HUES48 (cell line): ENCODE measurements at regions not wholly inside any gene's neighbourhood (a gene's known extent, or its start where the extent isn't known, plus 50 kb on each side); places are given as distances from the start of the nearest gene placed in this dataset.

ENCODE experiments used
- H3K27ac ChIP-seq: one replicate; pipeline ENCODE4 v1.7.0; 2013; ENCODE audit warnings: low read depth, low read length, inconsistent platforms
- H3K27me3 ChIP-seq: 2 replicates; pipeline ENCODE4 v1.6.1; 2013; ENCODE audit warnings: mild to moderate bottlenecking, low read length; ENCODE audit not compliant: control insufficient read depth, insufficient read depth
- H3K36me3 ChIP-seq: 2 replicates; pipeline ENCODE4 v1.6.1; 2013; ENCODE audit warnings: low read length; ENCODE audit not compliant: control insufficient read depth, insufficient read depth
- H3K4me1 ChIP-seq: 2 replicates; pipeline ENCODE4 v1.6.1; 2013; ENCODE audit warnings: mild to moderate bottlenecking, low read length; ENCODE audit not compliant: control insufficient read depth, insufficient read depth
- H3K4me3 ChIP-seq: 2 replicates; pipeline ENCODE4 v1.5.1; 2013; ENCODE audit warnings: mild to moderate bottlenecking, low read depth, low read length
- H3K9ac ChIP-seq: 2 replicates; pipeline ENCODE4 v1.6.1; 2013; ENCODE audit warnings: mild to moderate bottlenecking, low read depth, low read length, moderate library complexity
- H3K9me3 ChIP-seq: 2 replicates; pipeline ENCODE4 v1.6.1; 2013; ENCODE audit warnings: low read length; ENCODE audit not compliant: control insufficient read depth, insufficient read depth

GRCh38 chr13:81995316-81995715, 1654.4 kb upstream of the SPRY2 start:
- Histone ChIP-seq H3K27me3 (no peaks in the 10 kb centered on the region), H3K4me1 (peaks cover 13% of the 10 kb centered on the region), H3K27ac (no peak overlapping the region), H3K4me3 (no peak overlapping the region), H3K36me3 (no peaks in the 10 kb centered on the region), H3K9me3 (no peaks in the 10 kb centered on the region), H3K9ac (no peak overlapping the region)

- H3K36me3 ChIP-seq = no peaks in the 10 kb centered on the region
- no peaks in the 10 kb centered on the region for H3K9me3 ChIP-seq
- H3K4me3 ChIP-seq = no peak overlapping the region
- no peak overlapping the region for H3K27ac ChIP-seq
- peaks cover 21% of the 10 kb centered on the region for H3K27me3 ChIP-seq
- peaks cover 48% of the 10 kb centered on the region for H3K4me1 ChIP-seq
- H3K9ac ChIP-seq = no peak overlapping the region
Observed at GRCh38 chr13:81990652-81991051, 1649.7 kb upstream of the SPRY2 start.

- H3K9ac ChIP-seq = no peak overlapping the region
- H3K4me3 ChIP-seq = no peak overlapping the region
- H3K4me1 ChIP-seq = peaks cover 45% of the 10 kb centered on the region
- peak overlapping the region; percentile 91 for H3K27ac ChIP-seq
- H3K27me3 ChIP-seq = peaks cover 21% of the 10 kb centered on the region
- H3K36me3 ChIP-seq = no peaks in the 10 kb centered on the region
- H3K9me3 ChIP-seq = no peaks in the 10 kb centered on the region
Observed at GRCh38 chr13:81988567-81988966, 1647.6 kb upstream of the SPRY2 start.

GRCh38 chr13:81987677-81988357, 1646.9 kb upstream of the SPRY2 start:
- no peaks in the 10 kb centered on the region for H3K36me3 ChIP-seq
- H3K27me3 ChIP-seq = peaks cover 21% of the 10 kb centered on the region
- H3K9ac ChIP-seq = no peak overlapping the region
- H3K4me1 ChIP-seq = peaks cover 45% of the 10 kb centered on the region
- no peaks in the 10 kb centered on the region for H3K9me3 ChIP-seq
- H3K27ac ChIP-seq = peak overlapping the region; percentile 91
- H3K4me3 ChIP-seq = 0 out of 2 replicates have a peak overlapping the region, but pooled peaks have one; percentile 1

GRCh38 chr13:81987159-81987558, 1646.2 kb upstream of the SPRY2 start:
- Histone ChIP-seq H3K4me3 (no peak overlapping the region), H3K36me3 (no peaks in the 10 kb centered on the region), H3K27me3 (peaks cover 21% of the 10 kb centered on the region), H3K9me3 (no peaks in the 10 kb centered on the region), H3K9ac (no peak overlapping the region), H3K4me1 (peaks cover 45% of the 10 kb centered on the region), H3K27ac (peak overlapping the region; percentile 91)

GRCh38 chr13:81986308-81986707, 1645.4 kb upstream of the SPRY2 start:
- Histone ChIP-seq H3K9ac (no peak overlapping the region), H3K9me3 (no peaks in the 10 kb centered on the region), H3K27me3 (peaks cover 21% of the 10 kb centered on the region), H3K4me3 (peak overlapping the region; percentile 26; the same call in 1 of the 2 replicates), H3K4me1 (peaks cover 45% of the 10 kb centered on the region), H3K27ac (peak overlapping the region; percentile 91), H3K36me3 (no peaks in the 10 kb centered on the region)

- Histone ChIP-seq H3K27ac (no peak overlapping the region), H3K27me3 (no peaks in the 10 kb centered on the region), H3K9me3 (no peaks in the 10 kb centered on the region), H3K4me1 (no peaks in the 10 kb centered on the region), H3K4me3 (no peak overlapping the region), H3K9ac (no peak overlapping the region), H3K36me3 (no peaks in the 10 kb centered on the region)
Observed at GRCh38 chr13:81957121-81957520, 1616.2 kb upstream of the SPRY2 start.

- Histone ChIP-seq H3K9ac (no peak overlapping the region), H3K36me3 (no peaks in the 10 kb centered on the region), H3K27me3 (no peaks in the 10 kb centered on the region), H3K4me1 (peaks cover 19% of the 10 kb centered on the region), H3K4me3 (no peak overlapping the region), H3K9me3 (no peaks in the 10 kb centered on the region), H3K27ac (peak overlapping the region; percentile 40)
Observed at GRCh38 chr13:81929988-81930387, 1589.1 kb upstream of the SPRY2 start.

- no peaks in the 10 kb centered on the region for H3K9me3 ChIP-seq
- no peak overlapping the region for H3K27ac ChIP-seq
- H3K9ac ChIP-seq = no peak overlapping the region
- H3K27me3 ChIP-seq = no peaks in the 10 kb centered on the region
- no peaks in the 10 kb centered on the region for H3K36me3 ChIP-seq
- peaks cover 19% of the 10 kb centered on the region for H3K4me1 ChIP-seq
- H3K4me3 ChIP-seq = no peak overlapping the region
Observed at GRCh38 chr13:81927347-81927746, 1586.4 kb upstream of the SPRY2 start.

- H3K9me3 ChIP-seq = no peaks in the 10 kb centered on the region
- H3K4me1 ChIP-seq = peaks cover 10% of the 10 kb centered on the region
- H3K9ac ChIP-seq = no peak overlapping the region
- no peaks in the 10 kb centered on the region for H3K27me3 ChIP-seq
- no peaks in the 10 kb centered on the region for H3K36me3 ChIP-seq
- no peak overlapping the region for H3K27ac ChIP-seq
- no peak overlapping the region for H3K4me3 ChIP-seq
Observed at GRCh38 chr13:81917810-81918209, 1576.9 kb upstream of the SPRY2 start.

GRCh38 chr13:81916461-81916860, 1575.5 kb upstream of the SPRY2 start:
- Histone ChIP-seq H3K9me3 (no peaks in the 10 kb centered on the region), H3K4me1 (peaks cover 10% of the 10 kb centered on the region), H3K27ac (no peak overlapping the region), H3K36me3 (no peaks in the 10 kb centered on the region), H3K27me3 (no peaks in the 10 kb centered on the region), H3K9ac (no peak overlapping the region), H3K4me3 (no peak overlapping the region)
